WTC11 (cell line): ENCODE measurements at regions not wholly inside any gene's neighbourhood (a gene's known extent, or its start where the extent isn't known, plus 50 kb on each side); places are given as distances from the start of the nearest gene placed in this dataset.

Experiments used
- CTCF ChIP-seq: fragments of 200-600 bp; IDR thresholded peaks from 2 replicates; pipeline ENCODE4 v1.8.0; 2022; ENCODE audit warnings: antibody characterized with exemption
- E2F1 ChIP-seq: sonication (generic); formaldehyde crosslinking; IDR thresholded peaks from 2 replicates; pipeline ENCODE4 v1.8.0; 2022; ENCODE audit warnings: mild to moderate bottlenecking, missing genetic modification reagents
- NFATC4 ChIP-seq: fragments of 250-450 bp; sonication (Bioruptor Pico); IDR thresholded peaks from 2 replicates; pipeline ENCODE4 v1.9.0; 2021; ENCODE audit warnings: mild to moderate bottlenecking
- NFYB ChIP-seq: sonication (generic); formaldehyde crosslinking; conservative IDR thresholded peaks from 2 replicates; pipeline ENCODE4 v1.8.0; 2022; ENCODE audit warnings: low read depth, missing genetic modification reagents
- PRDM15 ChIP-seq: sonication (generic); formaldehyde crosslinking; IDR thresholded peaks from 2 replicates; pipeline ENCODE4 v1.8.0; 2022; ENCODE audit warnings: missing genetic modification reagents

- TF ChIP-seq NFATC4 (CRISPR knock-in tag) (no peak), E2F1 (CRISPR knock-in tag) (no peak), CTCF (no peak), NFYB (no peak), PRDM15 (CRISPR knock-in tag) (no peak)
Measured at GRCh38 chr3:135636596-135636995, 328.9 kb upstream of the PPP2R3A start.
